GM18868 (cell line): ENCODE measurements at regions not wholly inside any gene's neighbourhood (a gene's known extent, or its start where the extent isn't known, plus 50 kb on each side); places are given as distances from the start of the nearest gene placed in this dataset.

ENCODE experiments used
- ATAC-seq: cut with Tn5 transposase; IDR thresholded peaks from one replicate; pipeline ENCODE4 v1.9.1; 2021; ENCODE audit warnings: mild to moderate bottlenecking, moderate library complexity; ENCODE audit not compliant: unreplicated experiment

GRCh38 chr2:153109793-153110192 lies 368.8 kb downstream of the RPRM start:
- no peak for ATAC-seq

GRCh38 chr2:153106802-153107477 lies 371.6 kb downstream of the RPRM start:
- ATAC-seq: peak; percentile 63

- ATAC-seq: peak; percentile 31
Observed at GRCh38 chr2:153105829-153106578, 372.6 kb downstream of the RPRM start.

GRCh38 chr2:153101187-153101586 lies 377.4 kb downstream of the RPRM start:
- no peak for ATAC-seq

GRCh38 chr2:153100151-153100550 lies 378.4 kb downstream of the RPRM start:
- no peak for ATAC-seq

- ATAC-seq: no peak
Observed at GRCh38 chr2:153098073-153098472, 379.7 kb downstream of the ARL6IP6 start.

- ATAC-seq: no peak
Observed at GRCh38 chr2:153096272-153096671, 377.9 kb downstream of the ARL6IP6 start.

- no peak for ATAC-seq
Observed at GRCh38 chr2:153091344-153091743, 372.9 kb downstream of the ARL6IP6 start.

GRCh38 chr2:153079315-153079714 lies 360.9 kb downstream of the ARL6IP6 start:
- ATAC-seq: no peak

GRCh38 chr2:153077311-153077710 lies 358.9 kb downstream of the ARL6IP6 start:
- no peak for ATAC-seq

- no peak for ATAC-seq
Observed at GRCh38 chr2:153074207-153074606, 355.8 kb downstream of the ARL6IP6 start.

GRCh38 chr2:153072813-153073212 lies 354.4 kb downstream of the ARL6IP6 start:
- no peak for ATAC-seq

GRCh38 chr2:153072077-153072476 lies 353.7 kb downstream of the ARL6IP6 start:
- no peak for ATAC-seq

- ATAC-seq: no peak
Observed at GRCh38 chr2:153071090-153071489, 352.7 kb downstream of the ARL6IP6 start.

- ATAC-seq: peak; percentile 9
Observed at GRCh38 chr2:153068915-153069314, 350.5 kb downstream of the ARL6IP6 start.

- peak; percentile 73 for ATAC-seq
Observed at GRCh38 chr2:153068052-153068451, 349.6 kb downstream of the ARL6IP6 start.

- no peak for ATAC-seq
Observed at GRCh38 chr2:153059338-153060052, 341.1 kb downstream of the ARL6IP6 start.

- peak; percentile 66 for ATAC-seq
Observed at GRCh38 chr2:153057743-153058142, 339.3 kb downstream of the ARL6IP6 start.

- no peak for ATAC-seq
Observed at GRCh38 chr2:153055182-153055581, 336.8 kb downstream of the ARL6IP6 start.

- ATAC-seq: no peak
Observed at GRCh38 chr2:153052807-153053559, 334.6 kb downstream of the ARL6IP6 start.

GRCh38 chr2:153047220-153047619 lies 328.8 kb downstream of the ARL6IP6 start:
- ATAC-seq: no peak
